CD4-positive, CD25-positive, alpha-beta regulatory T cell (primary cell): ENCODE measurements at regions not wholly inside any gene's neighbourhood (a gene's known extent, or its start where the extent isn't known, plus 50 kb on each side); places are given as distances from the start of the nearest gene placed in this dataset.

Experiments
- ATAC-seq, 2 donors: fragments of 150-1000 bp; cut with Tn5 transposase; one replicate each; pipeline ENCODE4 v1.10.0; 2021; ENCODE audit warnings: low read depth in 2 of 2, moderate number of reproducible peaks in 2 of 2, moderate library complexity in 1 of 2
- DNase-seq, 3 donors: peaks; one replicate each; pipeline versions ENCODE4 v3.0.0 to v3.0.0-alpha.2; 2012 to 2022; ENCODE audit warnings: mixed read lengths in 1 of 3
- H3K27ac ChIP-seq: one replicate; pipeline ENCODE4 v1.7.0; 2013; ENCODE audit warnings: mild to moderate bottlenecking, low read length; ENCODE audit not compliant: insufficient read depth, poor library complexity, severe bottlenecking
- H3K27me3 ChIP-seq: one replicate; pipeline ENCODE4 v1.7.0; 2013; ENCODE audit warnings: low read length; ENCODE audit not compliant: control insufficient read depth, insufficient read depth
- H3K36me3 ChIP-seq: one replicate; pipeline ENCODE4 v1.7.0; 2013; ENCODE audit warnings: mild to moderate bottlenecking, low read length, moderate library complexity; ENCODE audit not compliant: control insufficient read depth, insufficient read depth
- H3K4me1 ChIP-seq: 2 replicates; pipeline ENCODE4 v1.7.0; 2013; ENCODE audit warnings: mild to moderate bottlenecking, low read length; ENCODE audit not compliant: insufficient read depth, control insufficient read depth, poor library complexity, severe bottlenecking
- H3K4me3 ChIP-seq: one replicate; pipeline ENCODE4 v1.7.0; 2013; ENCODE audit warnings: low read depth, mild to moderate bottlenecking, low read length, moderate library complexity
- H3K9me3 ChIP-seq, 2 experiments: 1 replicate in 1 of 2; 2 replicates in 1 of 2; pipeline ENCODE4 v1.7.0; 2013; ENCODE audit warnings: low read length in 2 of 2, mild to moderate bottlenecking in 1 of 2, moderate library complexity in 1 of 2; ENCODE audit not compliant: control insufficient read depth in 2 of 2
- H3K27ac Mint-ChIP-seq, 3 donors: one replicate each; pipeline ENCODE4 v1.8.0; 2020 to 2022; ENCODE audit warnings: mild to moderate bottlenecking in 3 of 3, mixed read lengths in 3 of 3, moderate library complexity in 2 of 3
- H3K27me3 Mint-ChIP-seq: one replicate; pipeline ENCODE4 v1.8.0; 2022; ENCODE audit warnings: mild to moderate bottlenecking, mixed read lengths
- H3K36me3 Mint-ChIP-seq: one replicate; pipeline ENCODE4 v1.8.0; 2020; ENCODE audit warnings: mixed read lengths
- H3K4me1 Mint-ChIP-seq, 4 donors: one replicate each; pipeline ENCODE4 v1.8.0; 2020 to 2022; ENCODE audit warnings: mixed read lengths in 4 of 4, mild to moderate bottlenecking in 1 of 4
- H3K4me3 Mint-ChIP-seq, 4 donors: one replicate each; pipeline ENCODE4 v1.8.0; 2020 to 2022; ENCODE audit warnings: mild to moderate bottlenecking in 4 of 4, mixed read lengths in 4 of 4, moderate library complexity in 3 of 4
- H3K9me3 Mint-ChIP-seq, 7 donors: one replicate each; pipeline ENCODE4 v1.8.0; 2020 to 2022; ENCODE audit warnings: mixed read lengths in 7 of 7, mild to moderate bottlenecking in 3 of 7, moderate library complexity in 2 of 7

DNA sequence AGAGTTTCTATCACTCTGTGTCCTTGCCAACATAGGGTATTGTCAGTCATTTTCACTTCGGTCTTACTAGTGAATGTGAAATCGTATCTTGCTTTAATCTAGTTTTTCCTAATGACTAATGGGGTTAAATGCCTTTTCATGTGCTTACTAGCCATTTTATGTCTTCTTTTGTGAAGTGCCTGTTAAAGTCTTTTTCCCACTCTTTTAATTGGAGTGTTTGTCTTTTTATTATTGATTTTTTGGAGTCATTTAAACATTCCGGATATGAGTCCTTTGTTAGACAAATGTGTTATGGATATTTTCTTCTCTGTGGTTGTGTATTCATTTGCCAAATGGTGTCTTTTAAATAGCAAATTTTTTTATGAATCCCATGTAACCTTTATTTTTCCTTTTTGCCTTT, 194.6 kb downstream of the CDH26 start:
- Mint-ChIP-seq H3K4me3 (no peak overlapping the region), H3K4me1 (no peaks in the 10 kb centered on the region), H3K27me3 (no peaks in the 10 kb centered on the region), H3K9me3 (peaks cover 0 to 6% (median 0%) of the 10 kb centered on the region in 7 donors), H3K36me3 (peaks cover 7% of the 10 kb centered on the region), H3K27ac (no peak overlapping the region)
- ATAC-seq (no peak), DNase-seq (no peak)
- Histone ChIP-seq H3K27ac (no peak overlapping the region), H3K36me3 (no peaks in the 10 kb centered on the region), H3K4me3 (no peak overlapping the region), H3K27me3 (no peaks in the 10 kb centered on the region), H3K9me3 (no peaks in the 10 kb centered on the region), H3K4me1 (no peaks in the 10 kb centered on the region)

GRCh38 chr20:60160451-60161145, 202.4 kb downstream of the CDH26 start:
- Histone ChIP-seq H3K4me3 (no peak overlapping the region), H3K9me3 (no peaks in the 10 kb centered on the region), H3K27me3 (no peaks in the 10 kb centered on the region), H3K36me3 (no peaks in the 10 kb centered on the region), H3K4me1 (no peaks in the 10 kb centered on the region), H3K27ac (no peak overlapping the region)
- peaks cover 6% of the 10 kb centered on the region for H3K27me3 Mint-ChIP-seq
- no peaks in the 10 kb centered on the region for H3K4me1 Mint-ChIP-seq
- peaks cover 7% of the 10 kb centered on the region for H3K36me3 Mint-ChIP-seq
- H3K27ac Mint-ChIP-seq = no peak overlapping the region
- no peak for DNase-seq
- ATAC-seq = no peak
- H3K4me3 Mint-ChIP-seq = peak overlapping the region in 1 of 4 donors; percentile 38
- H3K9me3 Mint-ChIP-seq = peaks cover 0 to 7% (median 4%) of the 10 kb centered on the region in 7 donors

DNA sequence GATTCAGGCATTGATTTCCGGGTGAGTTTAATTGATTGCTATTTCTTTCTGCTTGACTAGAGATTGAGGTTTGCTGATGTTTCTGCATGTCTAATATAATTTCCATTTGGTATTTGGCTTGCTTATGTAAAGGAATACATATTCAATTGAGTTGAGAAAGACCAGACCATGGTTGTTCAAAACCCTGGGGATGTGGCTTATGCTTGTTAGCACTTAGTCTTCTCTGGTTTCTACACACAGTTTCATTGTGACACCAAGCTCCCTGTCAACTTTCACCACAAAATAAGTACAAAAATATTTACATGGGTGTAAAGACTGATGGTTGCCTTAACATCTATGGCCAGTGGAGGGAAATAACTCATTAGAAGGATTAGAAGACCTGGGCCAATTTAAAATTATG, 209.6 kb downstream of the CDH26 start:
- peaks cover 2% of the 10 kb centered on the region for H3K27me3 Mint-ChIP-seq

GRCh38 chr20:60168963-60169362, 210.7 kb downstream of the CDH26 start:
- Mint-ChIP-seq H3K27me3 (no peaks in the 10 kb centered on the region), H3K4me1 (no peaks in the 10 kb centered on the region), H3K4me3 (no peak overlapping the region), H3K36me3 (no peaks in the 10 kb centered on the region), H3K27ac (no peak overlapping the region), H3K9me3 (peaks cover 0 to 2% (median 0%) of the 10 kb centered on the region in 7 donors)
- Histone ChIP-seq H3K9me3 (no peaks in the 10 kb centered on the region), H3K27ac (no peak overlapping the region), H3K36me3 (no peaks in the 10 kb centered on the region), H3K4me1 (no peaks in the 10 kb centered on the region), H3K4me3 (no peak overlapping the region), H3K27me3 (no peaks in the 10 kb centered on the region)
- ATAC-seq (no peak), DNase-seq (no peak)

More for the DNA sequence above, 209.6 kb downstream of the CDH26 start:
- Mint-ChIP-seq H3K4me1 (no peaks in the 10 kb centered on the region), H3K27ac (no peak overlapping the region), H3K36me3 (no peaks in the 10 kb centered on the region), H3K9me3 (no peaks in the 10 kb centered on the region), H3K4me3 (no peak overlapping the region)
- Histone ChIP-seq H3K9me3 (no peaks in the 10 kb centered on the region), H3K27ac (no peak overlapping the region), H3K36me3 (no peaks in the 10 kb centered on the region), H3K27me3 (no peaks in the 10 kb centered on the region), H3K4me3 (no peak overlapping the region), H3K4me1 (no peaks in the 10 kb centered on the region)
- no peak for DNase-seq
- no peak for ATAC-seq

DNA sequence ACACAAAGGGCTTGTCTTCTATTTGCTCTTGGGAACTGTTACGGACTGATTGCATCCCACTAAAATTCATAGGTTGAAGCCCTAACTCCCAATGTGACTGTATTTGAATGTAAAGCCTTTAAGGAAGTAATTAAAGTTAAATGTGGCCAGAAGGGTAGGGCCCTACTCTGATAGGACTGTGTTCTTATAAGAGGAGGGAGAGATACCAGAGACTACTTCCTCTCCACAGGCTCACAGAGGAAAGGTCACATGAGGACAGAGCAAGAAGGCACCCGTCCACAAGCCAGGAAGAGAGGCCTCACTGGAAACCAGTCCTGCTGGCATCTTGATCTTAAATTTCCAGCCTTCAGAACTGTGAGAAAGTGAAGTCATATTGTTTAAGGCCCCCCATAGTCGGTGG, 211.9 kb downstream of the CDH26 start:
- H3K36me3 Mint-ChIP-seq = no peaks in the 10 kb centered on the region
- ATAC-seq (no peak), DNase-seq (no peak)
- no peaks in the 10 kb centered on the region for H3K4me1 Mint-ChIP-seq
- H3K4me1 ChIP-seq = no peaks in the 10 kb centered on the region
- H3K27ac ChIP-seq = no peak overlapping the region
- H3K27me3 Mint-ChIP-seq = no peaks in the 10 kb centered on the region
- no peak overlapping the region for H3K27ac Mint-ChIP-seq
- H3K36me3 ChIP-seq = no peaks in the 10 kb centered on the region
- no peaks in the 10 kb centered on the region for H3K27me3 ChIP-seq
- no peak overlapping the region for H3K4me3 Mint-ChIP-seq
- H3K4me3 ChIP-seq = no peak overlapping the region
- H3K9me3 Mint-ChIP-seq = peaks cover 0 to 2% (median 0%) of the 10 kb centered on the region in 7 donors
- H3K9me3 ChIP-seq = no peaks in the 10 kb centered on the region

DNA sequence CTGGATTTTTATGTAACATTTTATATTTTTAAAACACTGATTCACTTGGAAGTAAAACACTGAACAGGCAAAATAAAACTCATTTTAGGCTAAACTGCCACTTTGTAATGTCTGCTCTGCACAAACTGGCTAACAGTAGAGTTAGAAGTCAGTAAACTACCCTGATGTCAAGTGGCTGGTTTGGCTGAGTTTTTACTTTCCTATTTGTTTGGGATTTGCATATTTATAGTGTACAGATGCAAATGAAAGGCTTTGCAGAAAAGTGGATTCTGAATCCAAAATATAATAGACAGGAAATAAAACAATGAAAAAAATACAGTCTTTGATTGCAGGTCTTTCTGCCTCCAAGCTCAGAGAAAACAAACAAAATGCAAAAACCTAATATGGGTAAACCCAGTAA, 213.1 kb downstream of the CDH26 start:
- H3K27ac Mint-ChIP-seq = no peak overlapping the region
- Histone ChIP-seq H3K36me3 (no peaks in the 10 kb centered on the region), H3K4me1 (no peaks in the 10 kb centered on the region), H3K9me3 (no peaks in the 10 kb centered on the region), H3K27ac (no peak overlapping the region), H3K4me3 (no peak overlapping the region), H3K27me3 (no peaks in the 10 kb centered on the region)
- no peaks in the 10 kb centered on the region for H3K4me1 Mint-ChIP-seq
- peaks cover 0 to 2% (median 1%) of the 10 kb centered on the region in 7 donors for H3K9me3 Mint-ChIP-seq
- ATAC-seq (no peak), DNase-seq (no peak)
- H3K36me3 Mint-ChIP-seq = no peaks in the 10 kb centered on the region
- H3K4me3 Mint-ChIP-seq = no peak overlapping the region
- H3K27me3 Mint-ChIP-seq = no peaks in the 10 kb centered on the region

- DNase-seq (no peak), ATAC-seq (no peak)
- H3K27ac ChIP-seq = no peak overlapping the region
- Mint-ChIP-seq H3K4me3 (no peak overlapping the region), H3K27ac (no peak overlapping the region), H3K36me3 (no peaks in the 10 kb centered on the region), H3K4me1 (no peaks in the 10 kb centered on the region), H3K9me3 (peaks cover 0 to 2% (median 1%) of the 10 kb centered on the region in 7 donors), H3K27me3 (no peaks in the 10 kb centered on the region)
- H3K4me1 ChIP-seq = no peaks in the 10 kb centered on the region
- no peaks in the 10 kb centered on the region for H3K9me3 ChIP-seq
- H3K36me3 ChIP-seq = no peaks in the 10 kb centered on the region
- no peaks in the 10 kb centered on the region for H3K27me3 ChIP-seq
- H3K4me3 ChIP-seq = no peak overlapping the region
Observed at GRCh38 chr20:60171738-60172137, 213.5 kb downstream of the CDH26 start.

- H3K4me1 Mint-ChIP-seq = no peaks in the 10 kb centered on the region
- H3K9me3 Mint-ChIP-seq = peaks cover 0 to 2% (median 1%) of the 10 kb centered on the region in 7 donors
- no peaks in the 10 kb centered on the region for H3K9me3 ChIP-seq
- no peaks in the 10 kb centered on the region for H3K4me1 ChIP-seq
- no peak for DNase-seq
- no peak overlapping the region for H3K27ac ChIP-seq
- no peak overlapping the region for H3K4me3 Mint-ChIP-seq
- H3K4me3 ChIP-seq = no peak overlapping the region
- H3K36me3 Mint-ChIP-seq = no peaks in the 10 kb centered on the region
- H3K27ac Mint-ChIP-seq = no peak overlapping the region
- no peaks in the 10 kb centered on the region for H3K27me3 Mint-ChIP-seq
- no peaks in the 10 kb centered on the region for H3K36me3 ChIP-seq
- no peak for ATAC-seq
- H3K27me3 ChIP-seq = no peaks in the 10 kb centered on the region
Observed at GRCh38 chr20:60172346-60172984, 214.2 kb downstream of the CDH26 start.
